Panc1 (cell line): ENCODE measurements at regions not wholly inside any gene's neighbourhood (a gene's known extent, or its start where the extent isn't known, plus 50 kb on each side); places are given as distances from the start of the nearest gene placed in this dataset.

Source experiments
- ATAC-seq: fragments of 200-7000 bp; cut with Tn5 transposase; 2 replicates; pipeline ENCODE4 v1.9.1; 2020; ENCODE audit warnings: mild to moderate bottlenecking, moderate library complexity
- BruUV-seq: library from RNA; stranded (reverse); fragments of 400-500 nt; replicated peaks from 2 replicates; lab custom pipeline; 2021; lab: Mats Ljungman, UMichigan
- CTCF ChIA-PET: fragments of 300-600 bp; sonication (Branson Sonifier 250); formaldehyde crosslinking; loops from one replicate; lab custom pipeline; 2022; ENCODE audit warnings: antibody characterized with exemption; lab: Charles Lee
- POLR2A ChIA-PET: fragments of 300-600 bp; sonication (Branson Sonifier 250); formaldehyde crosslinking; loops from one replicate; lab custom pipeline; 2022; ENCODE audit warnings: antibody characterized with exemption; lab: Charles Lee
- DNase-seq: peaks from one replicate; pipeline ENCODE4 v3.0.0-alpha.2; 2010; ENCODE audit warnings: low read depth, low spot score
- H3K27ac ChIP-seq: 2 replicates; pipeline ENCODE4 v1.5.1; 2011; ENCODE audit warnings: mild to moderate bottlenecking, low read length, inconsistent platforms
- H3K27me3 ChIP-seq: fragments of 200-500 bp; sonication (Bioruptor generic); 2 replicates; pipeline ENCODE4 v1.6.0; 2014; ENCODE audit warnings: low read length, inconsistent platforms; ENCODE audit not compliant: control insufficient read depth, insufficient read depth
- H3K36me3 ChIP-seq: fragments of 200-500 bp; sonication (Bioruptor generic); 2 replicates; pipeline ENCODE4 v1.5.1; 2014; ENCODE audit warnings: inconsistent platforms, mild to moderate bottlenecking, low read length, moderate library complexity; ENCODE audit not compliant: control insufficient read depth, insufficient read depth
- H3K4me1 ChIP-seq: 2 replicates; pipeline ENCODE4 v1.5.1; 2011; ENCODE audit warnings: inconsistent platforms, mild to moderate bottlenecking, low read length, moderate library complexity; ENCODE audit not compliant: control insufficient read depth, insufficient read depth
- H3K4me3 ChIP-seq, 2 experiments: 2 replicates each; pipeline ENCODE4 v1.5.1; 2011 to 2012; ENCODE audit warnings: low read depth in 2 of 2, low read length in 2 of 2, mild to moderate bottlenecking in 2 of 2, inconsistent platforms in 1 of 2, moderate library complexity in 1 of 2
- H3K9me3 ChIP-seq: fragments of 200-500 bp; sonication (Bioruptor generic); 2 replicates; pipeline ENCODE4 v1.5.1; 2014; ENCODE audit warnings: low read depth, mild to moderate bottlenecking, inconsistent platforms, low read length, moderate library complexity; ENCODE audit not compliant: control insufficient read depth, insufficient read depth
- CTCF ChIP-seq: fragments of 450-650 bp; IDR thresholded peaks from 2 replicates; pipeline ENCODE4 v1.5.1; 2017; ENCODE audit warnings: mild to moderate bottlenecking
- POLR2AphosphoS5 ChIP-seq: IDR thresholded peaks from 2 replicates; pipeline ENCODE4 v1.6.1; 2012; ENCODE audit warnings: mild to moderate bottlenecking, low read depth, low read length, moderate library complexity
- REST ChIP-seq, 2 experiments: IDR thresholded peaks; 2 replicates each; pipeline ENCODE4 v1.6.1; 2011 to 2012; ENCODE audit warnings: low read depth in 2 of 2, control low read depth in 1 of 2, low read length in 1 of 2, mild to moderate bottlenecking in 1 of 2, moderate library complexity in 1 of 2; ENCODE audit not compliant: insufficient read depth in 1 of 2
- SIN3A ChIP-seq: IDR thresholded peaks from 2 replicates; pipeline ENCODE4 v1.6.1; 2012; ENCODE audit warnings: low read depth, mild to moderate bottlenecking, low read length, moderate library complexity, borderline replicate concordance; ENCODE audit not compliant: insufficient read depth
- TCF7L2 ChIP-seq: IDR thresholded peaks from 2 replicates; pipeline ENCODE4 v1.6.1; 2011; ENCODE audit warnings: mild to moderate bottlenecking, low read depth, low read length, inconsistent platforms
- in situ Hi-C: cut with HindIII; loops from 2 replicates; pipeline ENCODE4 v1.10.0; 2016; ENCODE audit warnings: low sequenced_read_pairs, low pct_unique_long_range_greater_than_20kb
- intact Hi-C: fragments of 100-400 bp; cut with micrococcal nuclease; formaldehyde crosslinking; loops from one replicate; pipeline ENCODE4 v1.10.0; 2022; ENCODE audit not compliant: unreplicated experiment

GRCh38 chr1:2969845-2970291 is 51.4 kb upstream of the ACTRT2 start:
- no peak for TF ChIP-seq SIN3A
- TF ChIP-seq TCF7L2 = no peak
- no peak for TF ChIP-seq POLR2AphosphoS5
- TF ChIP-seq REST (IDR thresholded peaks at IDR 0.05; ENCODE audit: insufficient read depth in 1 of 2, low read depth in 2 of 2, low read length in 1 of 2) = no peak
- TF ChIP-seq CTCF = no peak
- Histone ChIP-seq H3K9me3 (no peaks in the 10 kb centered on the region), H3K27ac (no peak overlapping the region), H3K36me3 (no peaks in the 10 kb centered on the region), H3K4me1 (no peaks in the 10 kb centered on the region), H3K27me3 (no peaks in the 10 kb centered on the region), H3K4me3 (no peak overlapping the region)
- in situ Hi-C loops (no loop called here), intact Hi-C loops (no loop called here)
- BruUV-seq = no TSS peak
- no peak for ATAC-seq
- POLR2A ChIA-PET = no interaction called here
- no peak for DNase-seq
- CTCF ChIA-PET = no interaction called here

- no peaks in the 10 kb centered on the region for H3K9me3 ChIP-seq
- H3K36me3 ChIP-seq = no peaks in the 10 kb centered on the region
- POLR2A ChIA-PET = no interaction called here
- no peak overlapping the region for H3K27ac ChIP-seq
- TF ChIP-seq CTCF = no peak
- TF ChIP-seq REST (IDR thresholded peaks at IDR 0.05; ENCODE audit: insufficient read depth in 1 of 2, low read depth in 2 of 2, low read length in 1 of 2) = no peak
- no peak for TF ChIP-seq TCF7L2
- no peak for TF ChIP-seq SIN3A
- ATAC-seq (no peak), DNase-seq (no peak)
- BruUV-seq = no TSS peak
- H3K4me3 ChIP-seq = no peak overlapping the region
- no peaks in the 10 kb centered on the region for H3K27me3 ChIP-seq
- CTCF ChIA-PET = no interaction called here
- no peaks in the 10 kb centered on the region for H3K4me1 ChIP-seq
- in situ Hi-C loops (no loop called here), intact Hi-C loops (no loop called here)
Observed at GRCh38 chr1:2970311-2971071, 50.8 kb upstream of the ACTRT2 start.
